ENCODE measurements at regions not wholly inside any gene's neighbourhood (a gene's known extent, or its start where the extent isn't known, plus 50 kb on each side); places are given as distances from the start of the nearest gene placed in this dataset.

- no peak for DNase-seq
These were observed 271.6 kb downstream of the SYK start for GRCh38 chr9:91073049-91073810.

- DNase-seq = no peak
These were observed 272.5 kb downstream of the SYK start for GRCh38 chr9:91073811-91074771.

- no peak for DNase-seq
These were observed 273.2 kb downstream of the SYK start for GRCh38 chr9:91074866-91075265.

GRCh38 chr9:91075279-91075678 lies 273.7 kb downstream of the SYK start:
- no peak for DNase-seq

GRCh38 chr9:91077624-91078368 lies 276.2 kb downstream of the SYK start:
- no peak for DNase-seq

GRCh38 chr9:91078369-91078695 lies 276.7 kb downstream of the SYK start:
- DNase-seq = no peak

- DNase-seq = no peak
These were observed 279.0 kb downstream of the AUH start for GRCh38 chr9:91082731-91083130.

- no peak for DNase-seq
These were observed 276.7 kb downstream of the AUH start for GRCh38 chr9:91084896-91085516.

GRCh38 chr9:91085517-91086291 lies 276.0 kb downstream of the AUH start:
- DNase-seq = no peak

GRCh38 chr9:91086657-91087461 lies 274.9 kb downstream of the AUH start:
- DNase-seq = no peak

- DNase-seq = no peak
These were observed 274.3 kb downstream of the AUH start for GRCh38 chr9:91087462-91087759.

GRCh38 chr9:91089405-91090129 lies 272.2 kb downstream of the AUH start:
- DNase-seq = no peak

- DNase-seq = no peak
These were observed 271.6 kb downstream of the AUH start for GRCh38 chr9:91090130-91090410.

GRCh38 chr9:91092214-91092613 lies 269.5 kb downstream of the AUH start:
- no peak for DNase-seq

GRCh38 chr9:91094324-91095088 lies 267.2 kb downstream of the AUH start:
- no peak for DNase-seq

- DNase-seq = no peak
These were observed 263.4 kb downstream of the AUH start for GRCh38 chr9:91098203-91098850.

GRCh38 chr9:91099436-91099835 lies 262.3 kb downstream of the AUH start:
- no peak for DNase-seq

GRCh38 chr9:91100878-91101450 lies 260.8 kb downstream of the AUH start:
- no peak for DNase-seq

- peak; percentile 70 for DNase-seq
These were observed 260.0 kb downstream of the AUH start for GRCh38 chr9:91101611-91102168.
